IMR-90 (cell line): ENCODE measurements at regions not wholly inside any gene's neighbourhood (a gene's known extent, or its start where the extent isn't known, plus 50 kb on each side); places are given as distances from the start of the nearest gene placed in this dataset.

Source experiments
- CTCF ChIP-seq: conservative IDR thresholded peaks from 2 replicates; pipeline ENCODE4 v1.5.1; 2012; ENCODE audit warnings: mild to moderate bottlenecking, low read depth, low read length, improper control_type of control experiment
- MAFK ChIP-seq: IDR thresholded peaks from 2 replicates; pipeline ENCODE4 v1.6.1; 2012; ENCODE audit warnings: low read depth, low read length, improper control_type of control experiment
- RFX5 ChIP-seq: IDR thresholded peaks from 2 replicates; pipeline ENCODE4 v1.8.0; 2012; ENCODE audit warnings: low read depth, mild to moderate bottlenecking, low read length, moderate library complexity

DNA sequence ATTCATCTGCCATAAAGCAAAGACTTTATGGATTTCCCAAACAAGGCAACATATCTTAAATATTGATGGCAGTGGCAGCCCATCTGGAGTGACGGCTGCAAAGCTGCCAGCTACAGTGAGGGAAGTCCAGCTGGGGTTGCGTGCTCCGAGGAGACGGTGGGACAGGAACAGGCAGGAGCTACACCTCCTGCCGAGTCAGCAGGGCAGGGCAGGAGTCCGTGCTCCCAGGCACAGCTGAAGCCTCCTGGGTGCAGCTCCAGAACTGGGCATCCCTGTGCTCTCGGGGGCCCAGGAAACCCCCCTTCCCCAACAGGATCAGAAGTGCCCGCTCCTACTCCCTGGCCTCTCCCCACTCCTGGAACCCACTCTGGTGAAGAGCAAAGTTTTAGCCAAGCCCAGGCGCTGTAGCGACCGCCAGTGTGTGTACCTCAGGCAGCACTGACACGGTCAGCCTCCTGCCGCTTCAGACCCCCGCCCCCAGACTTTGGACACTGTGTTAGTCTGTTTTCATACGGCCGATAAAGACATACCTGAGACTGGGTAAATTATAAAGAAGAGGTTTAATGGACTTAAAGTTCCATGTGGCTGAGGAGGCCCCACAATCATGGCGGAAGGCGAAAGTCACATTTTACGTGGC lies 556.4 kb upstream of the CCDC54 start:
- TF ChIP-seq MAFK (no peak), RFX5 (no peak), CTCF (no peak)
